ENCODE measurements at regions not wholly inside any gene's neighbourhood (a gene's known extent, or its start where the extent isn't known, plus 50 kb on each side); places are given as distances from the start of the nearest gene placed in this dataset.
A peak's percentile ranks its signal among the peaks of the same experiment; 100 is the strongest.

DNA sequence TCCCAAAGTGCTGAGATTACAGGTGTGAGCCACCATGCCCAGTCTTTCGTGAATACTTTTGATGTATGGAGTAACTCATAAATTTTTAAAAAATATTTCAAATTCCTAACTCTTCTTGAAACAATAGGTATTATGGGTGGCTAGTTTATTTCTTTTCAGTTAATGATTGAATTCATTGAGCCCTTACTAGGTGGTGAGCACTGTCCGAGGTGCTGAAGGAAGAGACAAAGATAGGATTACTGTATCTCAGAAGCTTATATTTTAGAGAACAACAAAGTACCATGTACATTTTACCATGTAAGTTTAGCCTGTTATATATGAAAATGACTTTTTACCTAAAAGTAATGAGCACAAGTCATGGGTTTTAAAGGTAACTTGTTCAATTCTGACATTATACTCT lies 418.3 kb downstream of the NPIPA7 start:
- no peak for DNase-seq

DNA sequence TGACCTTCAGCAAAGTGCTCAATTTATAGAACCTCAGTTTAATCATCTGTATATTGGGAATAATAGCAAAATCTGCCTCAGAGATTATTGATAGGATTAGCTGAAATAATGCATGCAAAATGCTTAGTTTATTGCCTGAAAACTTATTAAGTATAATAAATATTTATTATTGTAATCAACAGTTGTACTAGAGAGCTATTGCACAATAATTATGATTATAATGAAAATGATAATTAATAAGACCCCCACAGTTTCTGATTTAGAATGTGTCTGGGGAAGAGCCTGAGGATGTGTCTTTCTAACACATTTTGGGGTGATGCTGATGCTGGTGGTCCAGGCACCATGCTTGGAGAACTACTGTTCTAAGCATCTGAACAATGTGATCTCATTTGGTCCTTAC lies 419.6 kb downstream of the NPIPA7 start:
- no peak for DNase-seq

DNA sequence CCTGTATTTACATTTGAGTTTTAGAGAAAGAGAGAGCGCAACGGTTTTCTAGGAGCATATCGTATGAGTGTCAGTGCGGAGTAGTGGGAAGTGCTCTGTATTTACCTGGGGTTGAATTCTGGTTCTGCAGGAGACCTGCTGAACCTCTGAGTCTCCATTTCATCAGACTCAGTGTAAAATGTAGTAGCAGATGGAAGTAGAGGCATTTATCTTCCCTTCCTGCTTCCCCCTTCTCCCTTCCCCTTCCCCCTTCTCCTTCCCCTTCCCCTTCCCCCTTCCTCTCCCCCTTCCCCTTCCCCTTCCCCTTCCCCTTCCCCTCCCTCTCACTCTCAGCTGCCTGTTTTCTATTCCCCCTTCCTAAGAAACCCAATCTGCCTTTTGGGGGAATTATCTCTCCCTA lies 426.9 kb downstream of the NPIPA7 start:
- DNase-seq = no peak

DNA sequence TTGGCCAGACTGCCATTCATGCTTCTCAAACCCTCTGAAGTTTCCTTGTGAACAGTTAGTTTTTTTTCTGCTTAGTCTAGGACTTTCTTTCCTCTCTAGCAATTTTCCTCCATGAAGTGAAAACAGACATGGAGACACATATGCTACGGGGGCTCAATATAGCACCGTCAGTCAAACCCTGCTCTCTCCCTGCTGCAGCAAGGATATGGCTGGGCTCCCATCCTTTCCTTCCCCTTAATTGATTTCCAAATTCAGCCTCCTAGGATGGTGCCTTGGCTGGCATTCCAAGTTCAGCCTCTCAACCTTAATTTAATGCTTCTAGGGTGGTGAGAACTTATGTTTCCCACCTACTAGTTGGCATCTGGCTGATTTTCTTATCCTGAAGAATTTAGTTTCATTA lies 436.7 kb downstream of the NPIPA7 start:
- DNase-seq = no peak

DNA sequence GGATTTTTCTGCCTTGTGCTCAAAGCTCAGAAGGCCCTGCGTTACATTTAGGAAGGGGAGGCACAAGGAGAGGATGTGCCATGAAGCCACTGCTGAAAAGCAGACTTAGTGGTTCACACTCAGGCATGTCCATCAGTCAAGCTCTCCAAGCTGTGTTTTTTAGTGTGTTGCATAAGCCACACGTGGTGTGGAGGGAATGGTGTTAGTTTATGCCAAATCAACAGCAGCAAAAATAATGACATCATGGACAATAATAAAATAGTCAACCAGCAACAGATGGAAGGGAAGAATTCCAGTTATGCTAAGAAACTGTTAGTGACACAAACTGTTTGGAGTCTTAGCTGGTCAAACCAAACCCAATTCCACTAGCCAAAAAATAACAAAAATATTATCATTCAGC lies 438.3 kb downstream of the NPIPA7 start:
- DNase-seq = no peak

DNA sequence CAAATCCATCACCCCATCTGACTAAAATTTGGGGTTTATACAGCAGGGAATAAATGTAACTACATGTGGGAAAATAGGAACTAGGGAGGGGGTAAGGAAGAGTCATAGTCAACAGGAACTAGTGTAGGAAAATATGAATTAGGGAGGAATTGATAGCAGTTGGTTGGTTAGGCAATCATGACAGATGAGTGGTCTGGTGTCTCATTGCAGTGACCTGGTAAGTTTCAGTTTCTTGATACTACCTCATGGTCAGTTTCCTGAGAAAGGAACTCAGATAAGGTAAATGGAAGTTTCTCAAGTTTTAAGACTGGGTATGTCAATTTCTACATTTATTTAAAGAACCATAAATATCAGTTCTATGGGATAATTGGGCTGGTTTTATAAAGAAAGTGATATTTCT lies 442.3 kb downstream of the NPIPA7 start:
- no peak for DNase-seq

DNA sequence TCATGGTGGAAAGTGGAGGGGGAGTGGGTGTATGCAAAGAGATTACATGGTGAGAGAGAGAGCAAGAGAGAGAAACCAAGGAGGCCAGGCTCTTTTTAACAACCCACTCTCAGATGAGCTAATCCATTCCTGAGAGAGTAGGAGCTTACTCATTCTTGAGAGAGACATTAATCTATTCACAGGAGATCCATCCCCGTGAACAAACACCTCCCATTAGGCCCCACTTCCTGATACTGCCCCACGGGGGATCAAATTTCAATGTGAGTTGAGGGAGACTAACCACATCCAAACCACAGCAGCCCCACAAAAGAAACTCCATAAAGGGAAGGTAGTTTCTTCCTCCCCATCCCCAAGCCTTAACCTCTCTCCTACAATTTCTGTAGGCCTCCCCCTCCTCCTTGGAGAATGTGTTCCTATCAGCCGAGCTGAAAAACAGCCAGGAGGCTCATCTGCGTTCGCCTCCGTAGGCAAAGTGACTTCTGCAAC lies 450.0 kb downstream of the NPIPA7 start:
- no peak for DNase-seq

DNA sequence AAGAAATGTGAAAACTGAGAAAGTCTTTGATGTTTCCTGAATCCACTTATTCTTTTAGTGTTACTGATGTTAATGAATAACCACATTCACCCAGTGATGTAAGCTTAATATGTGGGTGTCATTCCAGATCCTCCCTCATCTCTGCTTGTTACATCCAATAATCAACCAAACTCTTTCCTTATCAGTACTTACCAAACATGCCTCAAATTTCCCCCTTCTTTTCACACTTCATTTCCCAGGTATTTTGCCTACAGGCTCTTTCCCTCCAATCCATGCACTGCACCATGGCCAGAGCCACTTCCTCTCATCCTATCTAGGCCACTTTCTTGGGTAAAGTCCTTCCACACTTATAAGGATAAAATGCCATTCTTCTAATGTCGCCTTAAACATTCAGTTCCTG lies 451.5 kb downstream of the NPIPA7 start:
- no peak for DNase-seq

DNA sequence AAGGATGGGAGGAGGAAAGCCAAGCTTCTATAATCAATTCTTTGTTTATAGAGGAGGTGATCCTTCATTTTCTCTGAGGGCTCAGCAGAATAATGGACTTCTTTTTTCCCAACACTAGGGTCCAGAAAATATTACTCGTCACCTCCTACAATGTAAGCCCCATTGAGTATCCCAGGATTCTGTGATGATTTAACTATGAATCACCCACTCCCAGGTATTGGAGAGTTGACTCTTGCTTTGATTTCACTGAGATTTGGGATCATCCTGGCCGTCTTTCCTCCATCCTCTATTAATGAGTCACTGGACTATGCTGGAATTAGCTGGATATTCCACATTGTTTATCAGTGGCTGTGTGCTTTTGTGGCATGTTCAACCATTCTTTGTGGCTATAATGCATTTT lies 452.0 kb downstream of the NPIPA7 start:
- no peak for DNase-seq

DNA sequence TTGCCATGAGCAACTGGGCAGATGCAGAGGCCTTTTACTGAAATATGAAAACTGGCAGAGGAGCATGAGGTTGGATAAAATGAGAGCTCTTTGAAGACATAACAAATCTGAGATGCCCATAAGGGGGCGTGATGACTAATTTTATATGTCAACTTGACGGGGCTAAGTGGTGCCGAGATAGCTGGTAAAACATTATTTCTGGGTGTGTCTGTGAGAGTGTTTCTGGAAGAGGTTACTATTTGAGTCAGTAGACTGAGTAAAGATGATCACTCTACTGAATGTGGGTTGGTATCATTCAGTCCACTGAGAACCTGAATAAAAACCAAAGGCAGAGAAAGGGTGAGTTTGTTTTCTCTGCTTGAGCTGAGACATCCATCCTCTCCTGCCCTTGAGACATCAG lies 454.2 kb downstream of the NPIPA7 start:
- DNase-seq = no peak

DNA sequence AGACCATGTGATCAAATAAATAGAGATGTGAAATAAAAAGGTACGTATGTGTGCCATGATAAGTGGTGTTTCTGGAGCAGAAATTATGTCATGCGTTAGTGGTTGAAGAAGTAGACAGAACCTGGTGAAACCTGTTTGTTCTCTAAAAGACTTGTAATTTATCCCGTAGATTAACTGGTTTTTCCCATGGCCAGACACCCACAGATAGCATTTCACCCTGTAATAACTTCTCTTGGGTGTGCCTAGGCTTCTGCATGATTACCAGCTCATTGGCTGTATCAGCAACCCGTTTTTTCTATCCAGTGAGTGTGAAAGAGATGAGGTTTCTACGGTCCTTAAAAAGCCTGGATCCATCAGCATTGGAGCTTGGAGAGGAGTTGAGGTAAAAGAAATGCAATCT lies 471.3 kb downstream of the NPIPA7 start:
- no peak for DNase-seq

DNA sequence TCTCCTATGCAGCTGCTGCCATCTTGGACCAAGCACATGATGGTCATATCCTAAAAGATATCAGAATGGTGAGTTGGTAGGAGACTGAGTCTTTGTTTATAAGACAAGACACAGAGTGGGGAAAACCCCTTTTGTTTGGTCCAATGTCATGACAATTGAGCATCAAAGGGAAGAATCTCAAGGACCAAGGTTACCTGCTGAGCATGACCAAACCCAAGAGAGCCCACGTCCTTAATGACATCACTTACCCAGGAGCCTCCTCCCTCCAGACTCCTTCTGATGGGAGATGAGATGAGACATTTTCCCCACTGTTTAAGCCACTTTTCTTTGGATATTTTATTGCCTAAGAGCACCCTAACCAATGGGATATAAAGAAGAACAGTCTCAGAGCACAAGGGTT lies 478.1 kb downstream of the NPIPA7 start:
- DNase-seq = no peak

DNA sequence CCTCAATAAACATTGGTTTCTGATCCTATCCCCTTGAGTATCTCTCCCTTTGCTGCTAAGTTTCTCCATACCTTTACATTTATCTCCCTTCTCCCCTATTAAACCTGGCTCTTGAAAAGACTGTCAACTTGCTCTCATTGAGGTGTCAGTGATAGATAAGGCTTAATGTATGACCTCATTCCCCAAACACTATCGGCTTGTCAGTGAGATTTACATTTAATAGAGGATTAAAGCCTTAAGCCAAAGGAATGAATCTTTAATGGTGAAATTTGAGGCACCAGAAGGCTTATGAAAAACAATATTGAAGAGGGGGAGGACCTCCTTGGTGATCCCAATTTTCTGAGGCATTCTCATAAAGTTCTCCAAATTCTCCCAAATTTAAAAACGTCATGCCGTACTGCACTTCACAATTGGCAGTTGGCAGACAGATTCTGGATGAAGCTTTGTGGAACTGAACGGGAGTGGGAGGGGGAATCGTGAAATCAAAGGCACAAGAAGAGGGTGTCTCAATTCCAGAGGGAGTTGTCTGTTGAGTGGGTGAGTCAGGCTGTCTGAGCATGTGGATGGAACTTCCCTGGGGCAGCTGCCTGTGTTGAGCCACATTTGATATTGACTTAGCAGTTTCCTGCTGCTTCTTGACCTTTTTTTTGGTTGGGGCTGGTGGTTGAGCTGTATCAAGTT lies 478.8 kb downstream of the NPIPA7 start:
- DNase-seq = no peak

DNA sequence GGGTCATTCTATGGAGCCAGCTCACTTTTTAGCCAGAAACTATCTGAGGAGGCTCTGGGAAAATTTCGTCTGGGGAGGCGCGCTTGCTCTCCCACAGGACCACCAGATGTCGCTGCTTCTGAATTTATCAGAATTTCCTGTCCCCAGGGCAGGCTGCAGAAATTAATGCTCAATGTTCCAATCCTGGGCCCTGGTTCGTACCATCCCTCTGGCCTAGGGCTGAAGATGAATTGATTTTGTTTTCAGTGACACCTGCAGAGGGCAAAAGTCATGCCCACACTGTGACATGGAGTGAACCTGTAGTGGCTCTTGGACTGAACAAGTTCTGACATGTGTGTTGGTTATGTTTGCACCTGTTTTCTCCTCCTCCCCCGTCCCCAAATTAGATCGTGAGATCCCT lies 482.6 kb downstream of the NPIPA7 start:
- DNase-seq = peak; percentile 50 to 63

DNA sequence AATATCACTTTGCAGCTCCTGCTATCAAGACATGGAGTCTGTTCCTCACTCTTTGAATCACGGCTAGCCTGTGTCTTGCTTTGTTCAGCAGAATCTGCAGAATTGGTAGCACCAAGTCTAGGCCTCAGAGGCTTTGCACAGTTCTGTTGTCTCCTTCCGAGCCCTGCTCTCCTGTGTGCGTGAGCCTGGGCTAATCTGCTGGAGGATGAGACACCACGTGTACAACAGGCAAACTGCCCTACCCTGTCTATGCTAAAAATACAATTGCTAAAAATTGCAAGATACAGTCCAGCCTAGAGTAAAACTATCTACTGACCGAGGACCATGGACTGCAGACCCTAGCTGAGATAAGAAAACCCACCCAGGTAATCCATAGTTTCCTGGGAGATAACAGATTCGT lies 484.7 kb downstream of the NPIPA7 start:
- no peak for DNase-seq

DNA sequence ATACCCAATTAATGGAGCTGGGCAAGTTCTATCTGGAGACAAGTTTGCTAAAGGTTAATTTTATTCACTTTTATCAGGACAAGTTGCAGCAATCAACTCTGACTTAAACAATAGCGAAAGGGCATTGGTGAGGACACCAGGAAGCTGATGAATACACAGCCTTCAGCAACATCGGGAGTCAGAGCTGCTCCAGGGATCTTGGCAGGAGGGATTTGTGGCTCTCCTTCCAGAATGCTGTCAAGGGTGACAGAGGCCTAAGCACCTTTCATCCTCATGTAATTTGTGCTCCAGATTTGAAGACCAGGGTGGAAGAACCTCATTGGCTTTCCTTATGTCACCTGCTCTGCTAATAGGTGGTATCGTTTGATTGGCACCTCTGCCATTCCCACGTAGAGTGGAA lies 485.6 kb downstream of the NPIPA7 start:
- no peak for DNase-seq

DNA sequence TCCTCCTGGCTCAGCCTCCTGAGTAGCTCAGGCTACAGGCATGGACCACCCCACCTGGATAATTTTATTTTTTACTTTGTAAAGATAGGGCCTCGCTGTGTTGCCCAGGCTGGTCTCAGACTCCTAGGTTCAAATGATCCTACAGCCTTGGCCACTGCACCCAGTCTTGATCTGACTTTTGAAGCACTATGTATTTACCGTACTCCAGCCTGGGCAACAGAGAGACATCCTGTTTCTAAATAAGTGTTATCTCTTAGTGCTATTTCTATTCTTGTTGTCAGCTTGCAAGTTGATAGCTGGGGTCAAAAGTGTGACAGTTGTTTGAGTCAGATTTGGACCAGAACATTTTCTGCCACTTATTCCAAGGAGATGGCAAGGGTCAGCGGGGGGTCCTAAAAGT lies 486.4 kb downstream of the NPIPA7 start:
- no peak for DNase-seq

DNA sequence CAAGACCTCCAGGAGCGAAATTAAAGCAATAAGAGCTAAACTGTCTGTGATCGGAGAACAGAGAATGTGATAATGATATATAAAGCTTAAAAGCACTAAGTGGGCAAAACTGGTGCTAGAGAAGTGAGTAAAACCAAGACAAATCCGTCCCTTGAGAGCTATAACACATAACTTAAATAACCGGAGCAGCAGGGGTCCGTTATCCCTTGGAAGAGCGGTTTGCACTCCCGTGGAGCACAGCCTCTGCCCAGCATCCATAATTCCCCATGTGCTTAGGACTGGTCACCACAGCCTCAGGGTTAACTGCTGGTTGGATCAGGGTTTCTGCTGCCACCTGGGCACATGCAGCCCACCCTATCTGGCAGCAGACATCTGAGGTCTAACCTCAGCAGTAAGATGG lies 489.0 kb downstream of the NPIPA7 start:
- DNase-seq = no peak

DNA sequence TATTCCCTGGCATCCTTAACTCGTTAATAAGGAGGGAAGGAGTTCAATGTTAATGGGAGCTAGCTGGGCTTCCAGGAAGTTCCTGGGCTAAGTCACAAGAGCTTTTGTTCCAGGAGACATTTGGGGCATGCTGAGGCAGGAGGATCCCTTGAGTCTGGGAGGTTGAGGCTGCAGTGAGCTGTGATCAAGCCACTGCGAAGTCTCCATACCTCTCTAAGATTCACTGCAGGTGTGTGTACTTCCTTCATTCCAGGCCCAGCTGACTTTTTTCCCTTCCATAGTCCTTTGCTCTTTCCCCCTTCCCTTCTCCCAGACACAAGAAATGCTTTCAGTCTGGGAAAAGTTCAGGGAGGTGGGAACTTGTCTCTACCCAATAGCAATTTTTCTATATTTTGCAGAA lies 489.8 kb downstream of the NPIPA7 start:
- DNase-seq = no peak

DNA sequence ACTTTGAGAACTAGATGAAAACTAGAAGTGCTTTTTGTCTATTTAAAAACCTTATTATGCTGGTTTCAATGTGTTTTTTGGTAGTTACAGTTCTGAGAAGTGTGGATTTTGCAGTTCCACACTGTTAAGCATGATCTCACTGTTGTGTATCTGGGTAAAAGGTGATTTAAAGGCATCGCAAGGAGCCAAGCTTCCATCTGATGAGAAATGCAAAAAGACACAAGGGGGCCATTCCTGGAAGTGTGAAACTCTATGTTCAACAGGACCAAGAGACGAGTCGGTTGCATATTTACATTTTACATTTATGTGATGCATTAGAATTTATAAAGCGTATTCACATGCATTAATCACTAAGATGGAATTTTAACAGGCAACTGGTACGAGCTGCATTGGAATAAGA lies 490.8 kb downstream of the NPIPA7 start:
- DNase-seq = no peak

DNA sequence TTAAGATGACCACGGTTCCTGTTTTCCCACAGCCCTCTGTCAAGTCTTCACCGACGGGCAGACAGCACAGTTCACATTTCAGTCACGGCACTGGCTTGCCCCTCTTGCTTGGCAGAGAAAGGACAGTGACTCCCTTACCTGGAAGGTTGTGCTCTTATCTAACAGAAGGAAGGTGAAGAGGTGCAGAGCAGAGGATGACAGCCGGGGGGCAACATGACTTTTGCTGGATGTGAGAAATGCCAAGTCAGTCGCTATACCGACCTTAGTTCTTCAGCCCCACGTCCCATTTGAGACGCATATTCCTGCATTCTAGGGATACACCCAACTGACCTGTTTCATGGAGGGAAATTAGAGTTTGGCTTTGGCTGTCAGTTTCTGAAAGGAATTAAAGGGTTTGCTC lies 492.3 kb downstream of the NPIPA7 start:
- no peak for DNase-seq

DNA sequence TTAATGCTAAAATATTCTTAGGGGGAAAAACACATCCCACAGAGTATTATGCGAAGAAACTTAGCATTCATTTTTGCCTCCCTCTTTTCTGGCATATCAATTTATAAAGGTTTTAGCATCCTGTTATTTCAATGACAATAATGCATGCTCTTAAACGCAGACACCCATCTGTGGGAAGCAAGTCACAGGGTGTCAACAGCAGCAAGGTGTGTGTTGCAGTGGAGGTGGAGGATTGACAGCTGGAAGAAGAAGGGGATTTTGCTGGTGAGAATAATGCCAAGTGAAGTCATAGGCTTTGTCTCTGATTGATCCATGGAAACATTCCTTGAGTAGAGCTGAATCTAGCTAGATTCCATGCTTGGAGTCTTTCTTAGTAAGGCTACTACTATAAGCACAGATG lies 498.1 kb downstream of the NPIPA7 start:
- DNase-seq = no peak

DNA sequence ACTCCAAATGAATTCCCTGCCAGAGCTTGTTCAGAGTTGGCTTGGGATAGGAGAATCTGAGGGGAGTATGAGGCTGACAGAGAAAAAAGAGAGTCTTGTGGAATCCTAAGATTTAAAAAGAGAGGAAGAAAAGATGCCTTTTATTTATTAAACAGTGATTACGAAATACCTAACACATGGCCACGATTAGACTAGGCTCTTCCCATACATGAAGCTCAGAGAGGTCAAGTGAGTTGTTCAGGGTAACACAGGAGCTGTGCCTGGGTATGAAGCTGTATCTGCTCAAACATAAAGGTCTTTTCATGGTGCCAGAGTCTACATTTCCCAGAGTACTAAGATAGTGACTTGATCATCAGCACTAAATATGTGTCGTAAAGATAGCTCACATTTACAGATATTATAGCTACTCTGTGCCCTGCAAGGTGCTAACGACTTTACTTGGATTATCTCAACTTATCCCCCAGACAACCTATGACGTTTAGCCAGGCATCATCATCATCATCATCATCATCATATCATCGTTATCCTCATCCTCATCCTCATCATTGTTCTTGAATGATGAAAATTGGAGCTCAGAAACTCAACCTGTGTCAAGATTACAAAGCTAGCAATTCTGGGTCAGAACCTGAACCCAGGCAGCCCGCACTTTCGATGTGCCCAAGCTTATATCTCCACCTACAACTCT lies 500.8 kb downstream of the NPIPA7 start:
- DNase-seq = no peak

DNA sequence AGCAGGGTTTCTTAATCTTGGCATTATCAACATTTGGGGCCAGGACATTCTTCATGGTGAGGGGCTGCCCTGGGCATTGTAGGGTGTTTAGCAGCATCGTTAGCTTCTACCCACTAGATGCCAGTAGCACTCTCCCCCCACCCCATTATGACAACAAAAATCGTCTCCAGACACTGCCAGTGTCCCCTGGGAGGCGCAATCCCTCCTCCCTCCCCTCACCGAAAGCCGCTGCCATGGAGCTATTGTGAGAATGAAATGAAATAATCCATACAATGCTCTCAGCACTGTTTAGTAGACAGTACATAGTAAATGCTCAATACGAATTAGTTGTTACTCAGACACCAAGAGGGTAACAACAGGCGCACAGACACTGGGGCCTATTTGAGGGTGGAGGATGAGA lies 502.9 kb downstream of the NPIPA7 start:
- no peak for DNase-seq

DNA sequence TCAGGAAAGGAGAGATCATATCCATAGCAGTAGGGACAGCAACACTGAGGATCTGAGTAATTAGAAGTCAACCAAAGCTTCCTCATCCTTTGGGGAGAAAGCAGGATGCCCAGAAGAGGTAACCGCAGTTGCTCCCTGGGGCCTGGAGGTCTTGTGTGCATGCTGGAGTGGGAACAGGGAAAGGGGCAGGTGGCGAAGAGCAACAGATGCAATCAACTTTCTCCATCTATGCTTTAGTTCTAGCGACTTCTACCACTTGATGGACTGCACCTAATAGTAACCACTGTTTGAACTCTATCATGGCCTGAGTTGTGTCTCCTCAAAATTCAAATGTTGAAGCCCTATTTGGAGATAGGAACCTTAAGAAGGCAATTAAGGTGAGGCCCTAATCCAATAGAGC lies 503.8 kb downstream of the NPIPA7 start:
- DNase-seq = no peak

Data from activated T-cell treated with anti-CD3 and anti-CD28 coated beads, Interleukin-2, amount 50 U/mL, for 48 hours (primary cell).